Testis (tissue), 2 donors: ENCODE measurements at regions not wholly inside any gene's neighbourhood (a gene's known extent, or its start where the extent isn't known, plus 50 kb on each side); places are given as distances from the start of the nearest gene placed in this dataset.

Experiments used
- CTCF ChIP-seq, 3 experiments: fragments of 450-650 bp in 2 of 3; fragments of 200-600 bp in 1 of 3; sonication (generic) in 1 of 3; IDR thresholded peaks; one replicate each; pipeline ENCODE4 v1.5.1; 2016 to 2019; ENCODE audit warnings: antibody characterized with exemption in 3 of 3, mild to moderate bottlenecking in 2 of 3, moderate library complexity in 1 of 3
- POLR2A ChIP-seq: fragments of 450-650 bp; IDR thresholded peaks from one replicate; pipeline ENCODE4 v1.6.1; 2017; ENCODE audit warnings: antibody characterized with exemption, mild to moderate bottlenecking, moderate library complexity

GRCh38 chr11:43035086-43035485, 276.7 kb upstream of the API5 start:
- no peak for TF ChIP-seq CTCF (IDR thresholded peaks at IDR 0.05)
- TF ChIP-seq POLR2A: no peak
